HCT116 (cell line): ENCODE measurements at regions not wholly inside any gene's neighbourhood (a gene's known extent, or its start where the extent isn't known, plus 50 kb on each side); places are given as distances from the start of the nearest gene placed in this dataset.

Experiments used
- ATAC-seq: fragments of 200-7000 bp; cut with Tn5 transposase; 2 replicates; pipeline ENCODE4 v1.9.1; 2020; ENCODE audit warnings: mild to moderate bottlenecking, moderate library complexity
- BruUV-seq: library from RNA; stranded (reverse); fragments of 400-500 nt; replicated peaks from 2 replicates; lab custom pipeline; 2021; lab: Mats Ljungman, UMichigan
- CTCF ChIA-PET: fragments of 300-600 bp; sonication (Branson Sonifier 250); formaldehyde crosslinking; loops from one replicate; lab custom pipeline; 2021; ENCODE audit warnings: antibody characterized with exemption; lab: Charles Lee
- POLR2A ChIA-PET: fragments of 300-600, 350-600 bp; sonication (Branson Sonifier 250); formaldehyde crosslinking; loops from one replicate; lab custom pipeline; 2021; ENCODE audit warnings: antibody characterized with exemption; lab: Charles Lee
- RAD21 ChIA-PET, 2 experiments: fragments of 300-600 bp; sonication (Branson Sonifier 250); formaldehyde crosslinking; loops; one replicate each; lab custom pipeline; 2023; ENCODE audit warnings: low total read pairs in 2 of 2; ENCODE audit not compliant: uncharacterized antibody in 2 of 2, unreplicated experiment in 2 of 2, low non-redundant PET in 1 of 2; lab: Charles Lee
- DNase-seq: peaks from one replicate; pipeline ENCODE4 v3.0.0-alpha.2; 2010; ENCODE audit warnings: low read depth, low spot score
- H2AFZ ChIP-seq: fragments of 200-600 bp; shearing (Covaris generic), sonication (generic); 2 replicates; pipeline ENCODE4 v1.6.1; 2017; ENCODE audit warnings: low read depth, mixed run types, mixed read lengths, antibody characterized with exemption, low read length; ENCODE audit not compliant: poor library complexity, severe bottlenecking
- H3K27ac ChIP-seq: 2 replicates; pipeline ENCODE4 v1.5.1; 2012; ENCODE audit warnings: low read depth, low read length
- H3K27me3 ChIP-seq: fragments of 200-600 bp; sonication (generic); 2 replicates; pipeline ENCODE4 v1.6.1; 2016; ENCODE audit warnings: mixed run types, low read length, mixed read lengths; ENCODE audit not compliant: insufficient read depth
- H3K36me3 ChIP-seq, 2 experiments: fragments of 200-500 bp in 1 of 2; fragments of 200-600 bp in 1 of 2; sonication (Bioruptor generic) in 1 of 2; sonication (generic) in 1 of 2; 2 replicates each; pipeline versions ENCODE4 v1.5.1 to v1.6.1; 2014 to 2016; ENCODE audit warnings: low read length in 2 of 2, inconsistent platforms in 1 of 2, mixed read lengths in 1 of 2, mixed run types in 1 of 2; ENCODE audit not compliant: insufficient read depth in 2 of 2, control insufficient read depth in 1 of 2
- H3K4me1 ChIP-seq, 2 experiments: fragments of 200-600 bp in 1 of 2; sonication (generic) in 1 of 2; 2 replicates each; pipeline versions ENCODE4 v1.5.1 to v1.6.1; 2012 to 2017; ENCODE audit warnings: low read length in 2 of 2, inconsistent platforms in 1 of 2, mild to moderate bottlenecking in 1 of 2, mixed read lengths in 1 of 2, mixed run types in 1 of 2, moderate library complexity in 1 of 2; ENCODE audit not compliant: insufficient read depth in 2 of 2, control insufficient read depth in 1 of 2
- H3K4me2 ChIP-seq: fragments of 200-600 bp; sonication (generic); 2 replicates; pipeline ENCODE4 v1.6.1; 2017; ENCODE audit warnings: mixed run types, low read length, mixed read lengths
- H3K4me3 ChIP-seq, 2 experiments: fragments of 200-600 bp in 1 of 2; sonication (generic) in 1 of 2; replicated peaks in 1 of 2; 2 replicates each; pipeline ENCODE4 v1.5.1; 2011 to 2016; ENCODE audit warnings: low read length in 2 of 2, control low read depth in 1 of 2, low read depth in 1 of 2, mild to moderate bottlenecking in 1 of 2, mixed read lengths in 1 of 2, mixed run types in 1 of 2
- H3K79me2 ChIP-seq: fragments of 200-600 bp; sonication (generic); 2 replicates; pipeline ENCODE4 v1.6.1; 2017; ENCODE audit warnings: mild to moderate bottlenecking, mixed run types, low read length, moderate library complexity, mixed read lengths; ENCODE audit not compliant: insufficient read depth
- H3K9ac ChIP-seq: fragments of 200-600 bp; sonication (generic); 2 replicates; pipeline ENCODE4 v1.6.1; 2016; ENCODE audit warnings: low read length, mixed read lengths
- H3K9me2 ChIP-seq: fragments of 200-600 bp; sonication (generic), shearing (Covaris generic); 2 replicates; pipeline ENCODE4 v1.6.1; 2017; ENCODE audit warnings: mixed run types, mild to moderate bottlenecking, moderate library complexity; ENCODE audit not compliant: insufficient read depth
- H3K9me3 ChIP-seq, 2 experiments: fragments of 200-500 bp in 1 of 2; fragments of 200-600 bp in 1 of 2; sonication (Bioruptor generic) in 1 of 2; sonication (generic) in 1 of 2; 2 replicates each; pipeline ENCODE4 v1.6.1; 2014 to 2017; ENCODE audit warnings: low read length in 2 of 2, mixed read lengths in 2 of 2, inconsistent platforms in 1 of 2, low read depth in 1 of 2, mild to moderate bottlenecking in 1 of 2, mixed run types in 1 of 2, moderate library complexity in 1 of 2; ENCODE audit not compliant: control insufficient read depth in 1 of 2, insufficient read depth in 1 of 2
- H4K20me1 ChIP-seq: fragments of 200-600 bp; sonication (generic), shearing (Covaris generic); 2 replicates; pipeline ENCODE4 v1.6.1; 2017; ENCODE audit warnings: mixed run types, mild to moderate bottlenecking, moderate library complexity; ENCODE audit not compliant: insufficient read depth
- EZH2 ChIP-seq: fragments of 200-600 bp; sonication (generic); IDR thresholded peaks from 2 replicates; pipeline ENCODE4 v1.6.1; 2017; ENCODE audit warnings: antibody characterized with exemption, mixed run types
- POLR2A ChIP-seq: IDR thresholded peaks from 2 replicates; pipeline ENCODE4 v1.7.0; 2011; ENCODE audit warnings: borderline replicate concordance; ENCODE audit not compliant: insufficient read depth, insufficient read length; ENCODE audit errors: extremely low read depth
- TCF7L2 ChIP-seq: IDR thresholded peaks from 2 replicates; pipeline ENCODE4 v1.7.0; 2011; ENCODE audit warnings: borderline replicate concordance, inconsistent platforms; ENCODE audit not compliant: insufficient read depth, insufficient read length; ENCODE audit errors: extremely low read depth
- YY1 ChIP-seq: IDR thresholded peaks from 2 replicates; pipeline ENCODE4 v1.6.1; 2011; ENCODE audit warnings: low read length, low read depth, moderate library complexity, mild to moderate bottlenecking; ENCODE audit not compliant: insufficient replicate concordance; ENCODE audit errors: extremely low read depth
- ZFX ChIP-seq: fragments of 450-650 bp; IDR thresholded peaks from 2 replicates; pipeline ENCODE4 v1.6.1; 2017
- ZNF274 ChIP-seq: fragments of 200-500 bp; sonication (Bioruptor generic); IDR thresholded peaks from 2 replicates; pipeline ENCODE4 v1.6.1; 2014; ENCODE audit warnings: mild to moderate bottlenecking, low read depth, low read length, inconsistent platforms
- intact Hi-C: fragments of 100-400 bp; cut with micrococcal nuclease; formaldehyde crosslinking; loops from 2 replicates; pipeline ENCODE4 v1.10.0; 2022

DNA sequence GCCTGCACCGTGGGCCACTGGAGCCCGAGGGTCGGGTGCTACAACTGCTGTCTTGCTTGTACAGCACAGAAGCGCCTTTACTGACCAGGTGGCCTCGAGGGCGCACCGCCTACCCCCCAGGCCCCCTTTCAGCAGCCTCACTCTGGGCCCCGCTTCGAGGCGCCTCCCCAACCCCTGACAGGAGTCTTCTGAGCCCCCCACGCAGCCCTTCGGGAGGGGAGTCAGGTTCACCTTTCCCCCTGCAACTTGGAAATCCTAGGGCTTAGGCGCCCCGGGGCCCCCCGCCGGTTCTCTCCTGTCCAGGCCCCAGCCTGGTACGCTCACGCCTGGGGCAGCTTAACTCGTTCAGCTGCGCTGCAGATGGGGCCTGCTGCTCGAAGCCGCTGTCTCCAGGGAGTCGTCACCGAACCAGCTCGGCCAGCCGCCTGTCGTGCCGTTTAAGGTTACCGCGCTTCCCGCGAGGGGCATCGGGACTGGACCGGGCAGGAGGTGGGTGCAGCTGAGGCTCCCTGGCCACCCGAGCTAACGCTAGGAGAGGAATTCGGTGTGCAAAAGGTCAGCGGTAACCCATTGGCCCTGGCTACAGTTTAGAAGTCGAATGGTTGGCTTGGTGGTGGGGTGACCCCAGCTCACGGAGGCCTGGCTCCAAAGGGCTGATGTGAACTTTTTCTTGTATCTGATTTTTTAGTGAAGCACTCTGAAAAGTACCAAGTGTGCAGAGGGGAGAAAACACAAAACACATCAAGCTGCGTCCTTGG, 58.9 kb upstream of the BCOR start:
- no peaks in the 10 kb centered on the region for H3K9me3 ChIP-seq
- no peaks in the 10 kb centered on the region for H4K20me1 ChIP-seq
- H3K27ac ChIP-seq = peak overlapping the region; percentile 87
- CTCF ChIA-PET = interaction anchor here (1.1 kb wide), 1 partner anchor 11 kb away, joined by 3 read pairs; no protein-coding TSS in a partner anchor
- H3K9ac ChIP-seq = peak overlapping the region; percentile 80
- no TSS peak for BruUV-seq
- TF ChIP-seq ZNF274 (no peak), EZH2 (no peak), ZFX (peak; percentile 24; the same call in 1 of the 2 replicates)
- no peak overlapping the region for H2AFZ ChIP-seq
- H3K4me1 ChIP-seq = peaks cover 16 to 57% of the 10 kb centered on the region in 2 experiments
- POLR2A ChIA-PET = interaction anchor here (0.7 kb wide), 1 partner anchor 21 kb away, joined by 3 read pairs; no protein-coding TSS in a partner anchor
- no peaks in the 10 kb centered on the region for H3K9me2 ChIP-seq
- no peaks in the 10 kb centered on the region for H3K27me3 ChIP-seq
- intact Hi-C loops = loop anchor here (5.0 kb wide), 1 partner anchor 49 kb away; no protein-coding TSS in a partner anchor
- ATAC-seq (no peak), DNase-seq (no peak)
- H3K79me2 ChIP-seq = peaks cover 15% of the 10 kb centered on the region
- RAD21 ChIA-PET = no interaction called here
- H3K4me3 ChIP-seq = no peak overlapping the region
- H3K36me3 ChIP-seq = no peaks in the 10 kb centered on the region
- peak overlapping the region; percentile 90 for H3K4me2 ChIP-seq

DNA sequence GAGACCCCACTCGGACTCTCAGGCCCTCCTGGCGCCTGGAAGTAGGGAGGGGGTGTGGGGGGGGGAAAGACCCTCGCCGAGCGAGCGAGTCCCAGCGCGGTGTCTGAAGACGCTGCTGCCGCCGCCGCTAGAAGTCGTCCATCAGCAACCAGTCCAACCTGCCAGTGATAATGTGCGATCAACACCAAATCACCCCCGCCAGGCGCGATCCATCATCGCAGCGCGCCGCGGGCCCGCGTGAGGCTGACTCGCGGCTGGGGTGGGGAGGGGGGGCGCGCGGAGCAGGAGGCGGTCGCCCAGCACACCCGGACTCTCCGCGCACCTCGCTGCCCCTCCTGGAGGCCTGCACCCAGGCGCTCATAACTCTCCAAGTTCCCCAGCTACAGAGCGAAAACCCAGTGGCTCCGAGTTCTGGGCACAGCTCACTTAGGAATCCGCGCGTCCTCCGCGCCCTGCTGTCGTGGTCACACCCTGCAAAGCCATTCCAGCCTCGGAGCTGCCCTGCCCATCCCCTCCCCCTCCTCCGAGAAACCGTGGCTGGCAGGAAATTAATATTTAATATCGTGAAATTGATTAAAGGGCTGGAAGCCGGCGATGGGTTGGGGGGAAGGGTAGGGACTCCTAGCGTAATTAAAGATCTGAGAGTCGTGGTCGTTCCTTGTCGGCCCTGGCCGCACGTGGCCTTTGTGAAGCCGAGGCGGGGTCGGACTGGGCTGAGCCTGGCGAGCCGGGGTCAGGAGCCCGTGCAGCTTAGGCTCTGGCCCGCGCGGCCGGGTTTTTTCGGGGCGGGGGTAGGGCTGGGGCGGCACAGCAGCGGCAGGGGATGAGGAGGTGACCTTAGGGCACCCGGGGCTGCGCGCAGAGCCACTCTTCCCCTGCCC, 58.1 kb upstream of the BCOR start:
- peak overlapping the region; percentile 80 for H3K9ac ChIP-seq
- intact Hi-C loops = loop anchor here (5.0 kb wide), 1 partner anchor 49 kb away; no protein-coding TSS in a partner anchor
- TF ChIP-seq YY1 (no peak), TCF7L2 (peak; percentile 87), POLR2A (peak; percentile 27)
- H3K36me3 ChIP-seq = no peaks in the 10 kb centered on the region
- CTCF ChIA-PET = no interaction called here
- H3K9me2 ChIP-seq = no peaks in the 10 kb centered on the region
- no TSS peak for BruUV-seq
- peak overlapping the region; percentile 90 for H3K4me2 ChIP-seq
- peaks cover 15% of the 10 kb centered on the region for H3K79me2 ChIP-seq
- no peaks in the 10 kb centered on the region for H3K27me3 ChIP-seq
- POLR2A ChIA-PET = no interaction called here
- H3K27ac ChIP-seq = peak overlapping the region; percentile 87
- ATAC-seq (peak; percentile 9), DNase-seq (no peak)
- peak overlapping the region; percentile 45 to 62 for H3K4me3 ChIP-seq
- no peaks in the 10 kb centered on the region for H4K20me1 ChIP-seq
- RAD21 ChIA-PET = no interaction called here
- H3K9me3 ChIP-seq = no peaks in the 10 kb centered on the region
- no peak overlapping the region for H2AFZ ChIP-seq
- H3K4me1 ChIP-seq = peaks cover 22 to 65% of the 10 kb centered on the region in 2 experiments
